ENCODE measurements at regions not wholly inside any gene's neighbourhood (a gene's known extent, or its start where the extent isn't known, plus 50 kb on each side); places are given as distances from the start of the nearest gene placed in this dataset.
"Not testable (repeated sequence)": the region's sequence is repeated elsewhere in the genome, so short reads cannot be mapped to it uniquely, and the experiment has no call there.

- not testable (repeated sequence) for H3K27me3 Mint-ChIP-seq (ENCODE audit: low read depth); H3K4me3 Mint-ChIP-seq; ATAC-seq; DNase-seq (ENCODE audit: low spot score); H3K9me3 Mint-ChIP-seq; H3K27ac Mint-ChIP-seq; H3K36me3 Mint-ChIP-seq
- peaks cover 27% of the 10 kb centered on the region for H3K4me1 Mint-ChIP-seq
- ChIA-PET CTCF (interaction anchor here (0.7 to 1.3 kb wide), 2 partner anchors 49 to 74 kb away, joined by 3 read pairs; no protein-coding TSS in a partner anchor), POLR2A (interaction anchor here (0.6 kb wide), 1 partner anchor 110 kb away, joined by 4 read pairs; no protein-coding TSS in a partner anchor)
These were observed 115.1 kb upstream of the TNRC6C start for GRCh38 chr17:77843255-77843895.

- ChIA-PET POLR2A (interaction anchor here (0.5 to 0.6 kb wide), 2 partner anchors 110 to 133 kb away, joined by 3 to 4 read pairs; no protein-coding TSS in a partner anchor), CTCF (interaction anchor here (0.7 to 1.3 kb wide), 3 partner anchors 49 to 73 kb away, joined by 3 read pairs; no protein-coding TSS in a partner anchor)
- ATAC-seq (no peak), DNase-seq (ENCODE audit: low spot score) (no peak)
- TF ChIP-seq AR (CRISPR knock-in tag; IDR thresholded peaks at IDR 0.05): no peak
- no peak for TF ChIP-seq JUN (CRISPR knock-in tag; IDR thresholded peaks at IDR 0.05)
- TF ChIP-seq, protein P1, sequence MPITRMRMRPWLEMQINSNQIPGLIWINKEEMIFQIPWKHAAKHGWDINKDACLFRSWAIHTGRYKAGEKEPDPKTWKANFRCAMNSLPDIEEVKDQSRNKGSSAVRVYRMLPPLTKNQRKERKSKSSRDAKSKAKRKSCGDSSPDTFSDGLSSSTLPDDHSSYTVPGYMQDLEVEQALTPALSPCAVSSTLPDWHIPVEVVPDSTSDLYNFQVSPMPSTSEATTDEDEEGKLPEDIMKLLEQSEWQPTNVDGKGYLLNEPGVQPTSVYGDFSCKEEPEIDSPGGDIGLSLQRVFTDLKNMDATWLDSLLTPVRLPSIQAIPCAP (CRISPR knock-in tag; IDR thresholded peaks at IDR 0.05): no peak
- TF ChIP-seq CREM (CRISPR knock-in tag; IDR thresholded peaks at IDR 0.05): no peak
- Mint-ChIP-seq H3K27me3 (ENCODE audit: low read depth) (no peaks in the 10 kb centered on the region; the same call in 1 of the 2 replicates), H3K27ac (no peak overlapping the region), H3K4me1 (peaks cover 27% of the 10 kb centered on the region), H3K4me3 (no peak overlapping the region), H3K36me3 (no peaks in the 10 kb centered on the region), H3K9me3 (no peaks in the 10 kb centered on the region)
These were observed 114.6 kb upstream of the TNRC6C start for GRCh38 chr17:77843896-77844295.

DNA sequence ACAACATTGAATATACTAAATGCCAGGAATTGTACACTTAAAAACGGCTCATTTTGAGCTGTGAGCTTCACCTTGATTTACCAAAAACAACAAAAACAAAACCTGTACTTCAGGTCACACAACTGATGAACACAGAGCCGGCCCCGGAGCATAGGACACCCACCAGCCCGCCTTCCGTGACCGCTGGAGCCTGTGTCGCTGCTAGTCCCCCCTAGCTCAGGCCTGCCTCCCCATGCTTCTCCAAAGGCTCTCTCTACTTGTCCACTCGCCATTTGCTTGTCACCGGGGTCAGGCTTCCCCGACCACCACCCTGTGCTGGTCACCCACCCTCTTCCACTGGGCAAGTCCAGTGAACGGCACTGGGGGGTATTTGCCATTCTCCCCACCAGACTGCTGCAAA is 113.8 kb upstream of the TNRC6C start:
- H3K4me3 Mint-ChIP-seq: no peak overlapping the region
- ATAC-seq: no peak
- peaks cover 27% of the 10 kb centered on the region for H3K4me1 Mint-ChIP-seq
- no peaks in the 10 kb centered on the region; the same call in 1 of the 2 replicates for H3K27me3 Mint-ChIP-seq (ENCODE audit: low read depth)
- no peaks in the 10 kb centered on the region for H3K36me3 Mint-ChIP-seq
- H3K9me3 Mint-ChIP-seq: no peaks in the 10 kb centered on the region
- no peak overlapping the region for H3K27ac Mint-ChIP-seq
- no peak for DNase-seq (ENCODE audit: low spot score)
- ChIA-PET CTCF (interaction anchor here (0.7 to 1.0 kb wide), 2 partner anchors 48 to 51 kb away, joined by 3 read pairs; no protein-coding TSS in a partner anchor), POLR2A (interaction anchor here (0.5 to 0.6 kb wide), 2 partner anchors 15 to 132 kb away, joined by 3 to 13 read pairs; no protein-coding TSS in a partner anchor)
- TF ChIP-seq TEAD4 (CRISPR knock-in tag; IDR thresholded peaks at IDR 0.05): no peak
- TF ChIP-seq FOXP4 (CRISPR knock-in tag; IDR thresholded peaks at IDR 0.05): no peak
- no peak for TF ChIP-seq PREB (CRISPR knock-in tag; IDR thresholded peaks at IDR 0.05; ENCODE audit: borderline replicate concordance)
- TF ChIP-seq GRHL2 (CRISPR knock-in tag; IDR thresholded peaks at IDR 0.05; ENCODE audit: insufficient replicate concordance, severe bottlenecking): no peak
- no peak for TF ChIP-seq TP53 (CRISPR knock-in tag; IDR thresholded peaks at IDR 0.05)
- TF ChIP-seq SMAD4 (CRISPR knock-in tag; IDR thresholded peaks at IDR 0.05): no peak
- TF ChIP-seq, protein P2, sequence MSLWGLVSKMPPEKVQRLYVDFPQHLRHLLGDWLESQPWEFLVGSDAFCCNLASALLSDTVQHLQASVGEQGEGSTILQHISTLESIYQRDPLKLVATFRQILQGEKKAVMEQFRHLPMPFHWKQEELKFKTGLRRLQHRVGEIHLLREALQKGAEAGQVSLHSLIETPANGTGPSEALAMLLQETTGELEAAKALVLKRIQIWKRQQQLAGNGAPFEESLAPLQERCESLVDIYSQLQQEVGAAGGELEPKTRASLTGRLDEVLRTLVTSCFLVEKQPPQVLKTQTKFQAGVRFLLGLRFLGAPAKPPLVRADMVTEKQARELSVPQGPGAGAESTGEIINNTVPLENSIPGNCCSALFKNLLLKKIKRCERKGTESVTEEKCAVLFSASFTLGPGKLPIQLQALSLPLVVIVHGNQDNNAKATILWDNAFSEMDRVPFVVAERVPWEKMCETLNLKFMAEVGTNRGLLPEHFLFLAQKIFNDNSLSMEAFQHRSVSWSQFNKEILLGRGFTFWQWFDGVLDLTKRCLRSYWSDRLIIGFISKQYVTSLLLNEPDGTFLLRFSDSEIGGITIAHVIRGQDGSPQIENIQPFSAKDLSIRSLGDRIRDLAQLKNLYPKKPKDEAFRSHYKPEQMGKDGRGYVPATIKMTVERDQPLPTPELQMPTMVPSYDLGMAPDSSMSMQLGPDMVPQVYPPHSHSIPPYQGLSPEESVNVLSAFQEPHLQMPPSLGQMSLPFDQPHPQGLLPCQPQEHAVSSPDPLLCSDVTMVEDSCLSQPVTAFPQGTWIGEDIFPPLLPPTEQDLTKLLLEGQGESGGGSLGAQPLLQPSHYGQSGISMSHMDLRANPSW (CRISPR knock-in tag; conservative IDR thresholded peaks at IDR 0.05; ENCODE audit: low read depth): no peak
- TF ChIP-seq ATF1 (CRISPR knock-in tag; IDR thresholded peaks at IDR 0.05): no peak
- no peak for TF ChIP-seq JAZF1 (CRISPR knock-in tag; IDR thresholded peaks at IDR 0.05)
- no peak for TF ChIP-seq NFYB (CRISPR knock-in tag; conservative IDR thresholded peaks at IDR 0.05; ENCODE audit: low read depth)
- no peak for TF ChIP-seq NR1H2 (CRISPR knock-in tag; IDR thresholded peaks at IDR 0.05)
- no peak for TF ChIP-seq PRRX2 (CRISPR knock-in tag; IDR thresholded peaks at IDR 0.05)
- TF ChIP-seq E2F4 (CRISPR knock-in tag; IDR thresholded peaks at IDR 0.05; ENCODE audit: borderline replicate concordance, low read depth): no peak
- TF ChIP-seq E2F5 (CRISPR knock-in tag; IDR thresholded peaks at IDR 0.05): no peak
- TF ChIP-seq ZNF219 (CRISPR knock-in tag; IDR thresholded peaks at IDR 0.05; ENCODE audit: borderline replicate concordance): no peak

Measured in WTC11 (cell line).